Kidney tubule cell (primary cell): ENCODE measurements at regions not wholly inside any gene's neighbourhood (a gene's known extent, or its start where the extent isn't known, plus 50 kb on each side); places are given as distances from the start of the nearest gene placed in this dataset.
A peak's percentile ranks its signal among the peaks of the same experiment; 100 is the strongest.

Source experiments
- DNase-seq: peaks from one replicate; pipeline ENCODE4 v3.0.0-alpha.2; 2018; ENCODE audit warnings: low spot score

DNA sequence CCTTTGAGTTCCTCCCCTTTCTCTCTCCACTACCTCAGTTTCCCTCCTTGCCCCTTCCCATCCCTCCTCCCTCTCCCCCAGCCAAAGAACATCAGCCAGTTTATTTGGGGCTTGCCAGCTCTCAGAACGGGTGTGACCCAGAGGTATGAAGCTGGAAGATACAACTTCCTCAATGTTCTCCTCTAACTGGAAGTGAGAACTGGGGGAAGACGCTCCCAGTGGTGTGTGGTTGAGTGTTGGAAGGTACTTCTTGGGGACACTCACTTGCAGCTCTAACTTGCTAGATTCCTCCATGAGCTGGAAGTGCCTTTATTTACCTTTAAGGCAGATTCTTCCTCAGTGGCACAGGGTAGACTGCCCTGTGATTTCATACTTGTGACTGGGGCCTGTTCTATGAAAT lies 110.5 kb upstream of the HABP2 start:
- DNase-seq = no peak

DNA sequence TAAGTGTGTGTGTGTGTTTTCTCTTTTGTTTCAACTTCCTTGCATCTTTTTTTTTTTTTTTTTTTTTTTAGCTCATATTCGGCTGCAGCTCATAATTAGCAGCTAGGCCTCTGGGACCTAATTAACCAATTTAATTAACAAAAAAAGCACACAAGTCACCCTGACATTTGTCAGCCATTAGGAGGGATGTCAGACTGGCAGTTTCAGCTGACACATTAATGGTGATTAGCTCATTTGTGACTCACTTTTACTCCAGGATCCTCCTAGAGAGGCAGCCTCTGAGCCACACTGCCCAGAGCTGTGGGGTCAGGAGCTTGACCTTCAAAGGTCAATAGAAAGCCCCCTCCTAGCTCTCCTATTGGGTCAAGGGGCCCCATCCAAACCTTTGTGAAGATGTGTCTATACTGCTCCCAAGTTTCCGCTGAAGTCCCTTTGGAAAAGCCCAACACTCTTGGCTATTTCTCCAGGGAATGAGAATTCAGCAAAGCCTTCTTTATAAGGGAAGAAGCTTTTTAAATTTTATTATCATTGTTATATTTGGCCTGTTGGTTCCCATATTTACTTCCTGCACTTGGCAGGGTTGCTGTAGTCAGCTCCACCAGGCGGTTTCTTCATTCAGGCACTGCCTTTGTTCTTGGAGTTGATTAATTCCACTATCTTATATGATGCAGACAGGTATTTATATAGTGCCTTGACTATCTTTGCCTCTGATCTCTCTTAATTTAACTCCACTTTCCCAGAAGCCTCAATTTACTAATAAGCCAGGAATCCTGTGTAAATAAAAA lies 109.5 kb upstream of the HABP2 start:
- DNase-seq = no peak

DNA sequence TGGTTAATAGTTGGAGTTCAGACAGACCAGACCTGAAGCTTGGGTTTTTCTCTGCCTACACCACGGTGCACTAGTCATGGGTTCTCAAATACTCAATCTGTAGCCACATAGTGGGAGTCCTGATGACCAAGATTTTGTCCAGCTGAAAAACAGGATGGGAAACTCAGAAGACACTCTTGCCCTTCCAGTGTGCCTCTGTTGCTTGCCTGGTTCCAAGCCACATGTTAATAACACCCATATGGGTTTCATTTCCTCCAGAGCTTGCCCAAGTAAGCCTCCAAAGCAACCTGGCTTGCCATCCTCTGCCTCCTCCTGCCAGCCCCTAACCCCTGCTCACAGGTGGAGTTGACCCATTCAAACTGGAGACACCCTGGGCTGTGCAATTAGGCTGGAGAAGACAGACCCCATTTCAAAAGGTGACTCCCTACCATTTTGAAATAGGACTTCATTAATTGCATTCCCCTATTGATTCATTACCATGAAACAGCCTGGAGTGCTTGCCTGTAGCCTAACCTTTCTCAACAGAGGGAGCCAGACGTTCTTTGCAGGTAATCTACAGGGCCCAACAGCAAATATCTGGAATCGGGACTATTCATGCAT lies 108.0 kb upstream of the HABP2 start:
- DNase-seq = no peak

- DNase-seq = no peak
These were observed 107.1 kb upstream of the HABP2 start for GRCh38 chr10:113445736-113446135.

DNA sequence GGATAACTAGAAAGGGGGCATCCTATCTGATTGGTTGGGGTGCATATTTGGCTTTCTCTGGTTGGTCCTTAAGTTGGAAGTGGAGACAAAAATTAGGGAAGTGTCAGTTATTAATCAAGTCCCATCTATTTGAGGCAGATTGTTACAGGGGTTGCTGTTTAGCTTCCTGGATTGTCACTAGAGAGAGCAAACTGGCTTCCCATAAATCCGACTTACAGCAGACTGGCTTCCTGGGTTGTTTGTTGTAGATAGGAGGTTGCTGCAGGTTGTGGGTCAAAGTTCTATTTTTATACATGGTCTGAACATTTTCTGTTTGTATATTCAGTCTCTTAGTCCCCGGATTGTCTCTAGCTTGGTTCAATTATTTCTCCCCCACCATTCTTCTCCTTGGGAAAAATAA lies 106.1 kb upstream of the HABP2 start:
- DNase-seq = no peak

DNA sequence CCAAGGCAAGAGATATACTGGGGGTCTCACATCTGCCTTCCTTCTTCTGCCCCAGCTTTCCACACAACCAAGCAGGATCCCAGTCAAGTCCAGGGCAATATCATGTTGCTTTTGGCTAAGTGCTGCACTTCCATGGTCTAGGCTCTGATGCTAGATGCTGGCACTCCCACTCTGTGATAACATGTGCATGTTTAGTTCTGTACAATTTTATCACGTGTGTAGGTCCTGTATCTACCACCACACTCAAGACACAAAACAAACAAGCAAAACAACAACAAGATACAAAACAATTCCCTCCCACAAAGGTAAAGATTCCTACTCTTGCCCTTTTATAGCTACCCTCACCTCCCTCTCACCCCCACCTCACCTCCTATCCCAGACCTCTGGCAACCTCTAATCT lies 105.6 kb upstream of the HABP2 start:
- no peak for DNase-seq

- DNase-seq = no peak
These were observed 103.7 kb upstream of the HABP2 start for GRCh38 chr10:113449006-113449695.

DNA sequence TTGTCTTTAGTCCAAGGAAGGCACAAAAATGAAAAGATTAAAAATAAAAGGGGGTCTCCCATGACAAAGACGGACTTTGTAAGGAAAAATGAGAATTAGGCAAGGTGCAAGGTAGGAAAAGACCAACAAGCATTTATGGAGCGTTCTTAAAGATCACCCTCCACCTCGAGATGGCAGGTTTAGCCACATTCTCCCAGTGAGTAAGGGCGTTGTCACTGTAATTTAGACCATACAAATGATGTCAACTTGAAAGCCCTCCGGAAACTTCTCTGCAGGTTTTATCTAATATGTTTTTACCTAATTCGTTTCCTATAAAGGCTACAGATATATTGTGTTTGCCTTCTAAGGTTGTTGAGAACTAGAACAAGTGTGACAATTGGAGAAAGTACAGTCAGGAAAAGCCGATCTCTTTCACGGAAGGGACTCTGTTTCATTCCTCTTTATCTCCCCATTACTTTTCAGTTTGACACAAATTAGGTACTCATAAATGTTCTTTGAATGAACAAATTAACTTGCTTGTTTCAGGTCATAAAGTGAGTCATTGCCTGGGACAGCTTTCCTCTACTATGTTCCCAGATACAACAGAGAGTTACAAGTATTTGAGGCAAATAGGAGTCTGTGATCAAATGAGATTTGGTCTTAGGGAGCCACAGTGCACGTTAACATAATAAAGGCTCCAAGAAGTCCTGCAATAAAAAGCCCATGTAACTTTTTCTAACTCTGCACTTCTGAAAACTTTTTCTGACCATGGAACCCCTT lies 102.6 kb upstream of the HABP2 start:
- no peak for DNase-seq

GRCh38 chr10:113450906-113451305 lies 101.9 kb upstream of the HABP2 start:
- no peak for DNase-seq

DNA sequence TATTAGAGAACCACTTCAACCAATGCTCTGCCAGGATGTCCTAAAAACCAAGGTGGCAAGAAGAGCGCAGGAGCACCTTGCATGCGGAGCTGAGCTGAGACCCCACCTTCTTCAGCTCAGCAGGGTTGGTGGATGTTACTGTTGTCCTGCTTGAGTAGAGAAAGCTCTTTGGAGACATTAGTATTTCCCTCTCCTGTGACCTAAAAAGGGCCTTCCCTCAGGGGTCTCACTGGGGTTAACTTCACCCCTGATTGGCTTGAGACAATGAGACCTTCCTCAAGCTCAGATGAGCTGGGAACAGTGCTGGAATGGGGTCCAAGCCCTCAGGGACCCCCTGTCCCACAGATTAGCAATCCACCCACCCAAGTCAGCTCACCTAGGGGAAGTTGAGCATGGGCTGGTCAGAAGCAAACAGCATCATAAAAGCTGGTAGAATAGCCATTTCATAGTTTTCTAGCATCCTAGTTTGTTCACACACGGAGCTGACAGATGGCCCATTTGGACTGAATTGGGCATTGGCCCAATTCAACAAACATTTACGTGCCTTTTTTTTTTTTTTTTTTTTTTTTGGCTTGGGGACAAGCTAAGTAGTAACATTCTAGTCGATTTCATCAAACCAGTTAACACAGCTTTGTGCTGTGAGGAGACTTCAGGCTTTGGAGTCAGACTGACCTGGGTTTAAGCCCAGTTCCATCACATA lies 100.6 kb upstream of the HABP2 start:
- no peak for DNase-seq

DNA sequence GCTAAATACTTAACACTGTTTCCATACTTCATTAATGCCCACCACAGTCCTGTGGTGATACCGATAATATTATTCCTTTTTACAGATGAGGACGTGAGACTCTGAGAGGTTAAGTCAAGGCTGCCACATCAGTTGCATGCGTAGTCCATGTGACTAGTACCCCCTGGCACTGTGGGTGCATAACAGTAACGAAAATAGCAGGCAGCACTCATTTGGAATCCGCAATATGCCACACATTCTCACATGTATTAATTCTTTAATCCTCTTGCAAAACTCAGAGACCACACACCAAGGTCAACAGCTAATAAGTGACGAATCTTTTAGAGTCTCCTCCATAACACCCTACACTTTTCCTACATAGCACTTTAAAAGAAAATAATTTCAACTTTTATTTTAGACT lies 99.5 kb upstream of the HABP2 start:
- DNase-seq = no peak

DNA sequence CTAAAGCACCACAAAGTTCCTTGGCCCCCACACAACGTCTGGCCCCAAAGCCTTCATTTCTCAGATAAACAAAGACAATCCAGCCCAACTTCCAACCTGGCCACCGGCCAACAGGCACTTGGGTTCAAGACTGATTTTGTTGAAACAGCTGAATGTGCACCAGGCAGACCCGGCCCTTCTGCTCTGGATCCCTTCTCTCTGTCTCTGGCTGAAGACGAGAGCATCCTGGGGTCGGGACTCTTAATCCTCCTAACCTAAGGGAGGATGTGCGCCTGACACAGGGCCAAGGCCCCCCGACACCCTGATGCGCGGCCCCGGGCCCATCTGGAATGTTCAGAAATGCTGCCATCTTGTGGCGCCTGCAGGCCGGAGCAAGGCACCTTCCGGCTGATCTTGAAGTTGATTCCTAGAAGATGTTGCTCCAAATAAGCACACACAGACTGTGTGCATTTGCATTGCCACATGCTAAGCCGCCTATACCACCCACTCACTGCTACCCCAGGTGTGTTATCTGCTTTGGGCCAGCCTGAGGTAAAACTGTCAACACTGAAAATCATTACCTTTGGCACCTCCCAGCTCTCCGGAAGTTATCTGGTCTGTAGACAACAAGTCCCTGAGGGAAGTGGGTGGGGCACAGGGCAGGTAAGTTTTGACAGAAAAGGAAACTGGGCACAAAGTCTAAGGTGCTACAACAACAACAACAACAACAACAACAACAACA lies 98.4 kb upstream of the HABP2 start:
- DNase-seq = peak; percentile 31

DNA sequence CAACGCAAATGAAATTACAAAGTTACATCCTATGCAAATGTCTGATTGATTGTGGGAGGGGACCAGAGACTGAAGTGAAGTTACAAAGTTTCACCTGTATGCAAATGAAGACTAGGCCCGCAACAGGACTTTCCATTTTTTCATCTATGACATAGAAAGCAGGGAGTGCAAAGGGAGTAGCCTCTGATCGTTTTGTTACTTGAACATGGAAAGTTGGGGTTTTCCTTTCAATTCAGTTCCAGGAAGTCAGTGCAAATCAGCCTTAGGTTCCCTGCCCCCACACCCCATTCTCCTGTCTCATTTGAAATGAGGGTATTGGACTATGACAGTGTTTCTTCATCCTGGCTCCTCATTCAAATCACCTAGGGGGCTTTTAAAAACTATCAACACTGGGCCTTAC lies 96.9 kb upstream of the HABP2 start:
- no peak for DNase-seq

GRCh38 chr10:113456741-113457140 lies 96.1 kb upstream of the HABP2 start:
- no peak for DNase-seq

DNA sequence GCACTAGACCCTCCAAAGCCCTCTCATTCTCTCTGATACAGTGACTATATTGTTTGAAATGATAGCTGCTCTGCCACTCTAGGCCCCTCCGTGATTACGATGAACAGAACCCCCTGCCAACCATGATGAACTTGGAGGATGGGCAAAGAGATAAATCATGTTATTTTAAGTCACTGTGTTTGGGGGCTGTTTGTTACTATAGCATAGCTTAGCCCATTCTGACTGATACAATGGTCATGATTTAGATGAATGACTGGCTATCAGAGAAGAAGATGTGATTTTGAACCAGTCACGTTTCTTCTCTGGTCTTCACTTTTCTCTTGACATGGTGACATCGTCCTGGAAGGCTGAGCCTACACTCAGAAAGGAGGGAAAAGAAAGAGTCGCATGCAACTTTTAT lies 95.4 kb upstream of the HABP2 start:
- DNase-seq = no peak

- no peak for DNase-seq
These were observed 94.4 kb upstream of the HABP2 start for GRCh38 chr10:113458451-113458850.

- DNase-seq = no peak
These were observed 93.9 kb upstream of the HABP2 start for GRCh38 chr10:113458944-113459343.

- DNase-seq = no peak
These were observed 93.1 kb upstream of the HABP2 start for GRCh38 chr10:113459626-113460280.

GRCh38 chr10:113463083-113463482 lies 89.8 kb upstream of the HABP2 start:
- DNase-seq = no peak

DNA sequence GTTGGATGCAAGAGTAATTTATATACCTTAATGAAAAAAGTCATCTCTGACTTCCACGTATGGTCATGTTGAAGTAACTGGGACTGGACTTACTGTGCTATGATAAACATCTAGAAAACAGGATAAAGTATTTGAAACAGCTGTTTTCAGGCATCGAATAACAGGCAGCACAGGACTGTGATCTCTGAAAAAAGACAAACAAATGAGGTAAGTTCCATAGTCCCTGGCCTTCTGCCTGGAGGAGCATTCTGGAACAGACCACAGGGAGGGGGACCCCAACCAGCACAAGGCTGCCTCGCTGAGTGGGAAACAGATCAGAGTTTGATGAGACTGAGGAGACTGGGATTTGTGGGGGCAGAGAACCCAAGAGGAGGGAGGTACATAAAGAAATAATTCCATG lies 89.1 kb upstream of the HABP2 start:
- DNase-seq = no peak

DNA sequence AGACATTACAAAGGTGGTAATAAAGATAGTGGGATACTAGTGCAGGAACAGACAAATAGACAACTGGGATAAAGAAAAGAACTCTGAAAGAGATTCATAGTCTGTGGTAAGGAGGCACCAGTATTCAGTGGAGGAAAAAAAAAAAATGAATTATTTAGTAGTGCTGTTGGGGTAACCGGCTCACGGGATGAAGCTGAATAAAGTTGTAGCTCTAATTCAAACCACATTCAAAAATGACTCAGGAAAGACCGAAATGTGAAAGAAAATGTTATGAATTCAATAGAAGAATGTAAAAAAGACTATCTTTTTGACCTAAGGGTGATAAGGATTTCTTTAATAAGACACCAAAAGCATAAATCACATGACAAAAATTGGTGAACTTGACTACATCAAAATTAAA lies 83.1 kb upstream of the HABP2 start:
- DNase-seq = no peak
